Nephron progenitor cell (in vitro differentiated cells): ENCODE measurements at regions not wholly inside any gene's neighbourhood (a gene's known extent, or its start where the extent isn't known, plus 50 kb on each side); places are given as distances from the start of the nearest gene placed in this dataset.
"Not testable (repeated sequence)": the region's sequence is repeated elsewhere in the genome, so short reads cannot be mapped to it uniquely, and the experiment has no call there.

Experiments
- DNase-seq: peaks from one replicate; pipeline ENCODE4 v3.0.0; 2021
- H3K27ac Mint-ChIP-seq: 2 replicates; pipeline ENCODE4 v1.8.0; 2021; ENCODE audit warnings: mild to moderate bottlenecking, moderate library complexity, mixed read lengths
- H3K27me3 Mint-ChIP-seq: 2 replicates; pipeline ENCODE4 v1.8.0; 2021; ENCODE audit warnings: mild to moderate bottlenecking, low read depth, mixed read lengths; ENCODE audit not compliant: poor library complexity
- H3K36me3 Mint-ChIP-seq: 2 replicates; pipeline ENCODE4 v1.8.0; 2021; ENCODE audit warnings: low read depth, mixed read lengths
- H3K4me1 Mint-ChIP-seq: 2 replicates; pipeline ENCODE4 v1.8.0; 2021; ENCODE audit warnings: mixed read lengths
- H3K4me3 Mint-ChIP-seq: 2 replicates; pipeline ENCODE4 v1.8.0; 2021; ENCODE audit warnings: mild to moderate bottlenecking, moderate library complexity, mixed read lengths
- H3K9me3 Mint-ChIP-seq: 2 replicates; pipeline ENCODE4 v1.8.0; 2021; ENCODE audit warnings: mild to moderate bottlenecking, moderate library complexity, mixed read lengths
- CTCF ChIP-seq: fragments of 200-600 bp; sonication (generic); IDR thresholded peaks from 2 replicates; pipeline ENCODE4 v1.5.0; 2021; ENCODE audit warnings: antibody characterized with exemption

- Mint-ChIP-seq H3K27me3 (no peaks in the 10 kb centered on the region), H3K36me3 (no peaks in the 10 kb centered on the region), H3K9me3 (no peaks in the 10 kb centered on the region), H3K27ac (no peak overlapping the region), H3K4me3 (no peak overlapping the region), H3K4me1 (no peaks in the 10 kb centered on the region)
- no peak for DNase-seq
- TF ChIP-seq CTCF: no peak
These were observed 1966.0 kb downstream of the PCDH7 start for GRCh38 chr4:32686123-32686522.

- Mint-ChIP-seq H3K4me1 (no peaks in the 10 kb centered on the region), H3K27me3 (no peaks in the 10 kb centered on the region), H3K36me3 (no peaks in the 10 kb centered on the region), H3K9me3 (no peaks in the 10 kb centered on the region), H3K27ac (no peak overlapping the region), H3K4me3 (no peak overlapping the region)
- no peak for DNase-seq
- no peak for TF ChIP-seq CTCF
These were observed 1969.3 kb downstream of the PCDH7 start for GRCh38 chr4:32689518-32689917.

- no peaks in the 10 kb centered on the region for H3K9me3 Mint-ChIP-seq
- TF ChIP-seq CTCF: no peak
- H3K4me3 Mint-ChIP-seq: no peak overlapping the region
- DNase-seq: no peak
- H3K27me3 Mint-ChIP-seq: no peaks in the 10 kb centered on the region
- no peak overlapping the region for H3K27ac Mint-ChIP-seq
- no peaks in the 10 kb centered on the region for H3K36me3 Mint-ChIP-seq
- H3K4me1 Mint-ChIP-seq: no peaks in the 10 kb centered on the region
These were observed 1977.2 kb downstream of the PCDH7 start for GRCh38 chr4:32697281-32697814.

- H3K27ac Mint-ChIP-seq: no peak overlapping the region
These were observed 1980.7 kb downstream of the PCDH7 start for GRCh38 chr4:32700838-32701237.

GRCh38 chr4:32706893-32707292 is 1986.7 kb downstream of the PCDH7 start:
- no peak overlapping the region for H3K4me3 Mint-ChIP-seq
- H3K36me3 Mint-ChIP-seq: no peaks in the 10 kb centered on the region
- H3K4me1 Mint-ChIP-seq: no peaks in the 10 kb centered on the region
- no peak overlapping the region for H3K27ac Mint-ChIP-seq
- no peaks in the 10 kb centered on the region for H3K27me3 Mint-ChIP-seq
- no peak for DNase-seq
- no peak for TF ChIP-seq CTCF
- no peaks in the 10 kb centered on the region for H3K9me3 Mint-ChIP-seq

More at GRCh38 chr4:32700838-32701237, 1980.7 kb downstream of the PCDH7 start:
- Mint-ChIP-seq H3K4me1 (no peaks in the 10 kb centered on the region), H3K9me3 (no peaks in the 10 kb centered on the region), H3K36me3 (no peaks in the 10 kb centered on the region), H3K27me3 (no peaks in the 10 kb centered on the region), H3K4me3 (no peak overlapping the region)
- DNase-seq: no peak
- TF ChIP-seq CTCF: no peak

GRCh38 chr4:32716090-32716620 is 1996.0 kb downstream of the PCDH7 start:
- not testable (repeated sequence) for H3K4me3 Mint-ChIP-seq, H3K36me3 Mint-ChIP-seq

More at GRCh38 chr4:32716090-32716620, 1996.0 kb downstream of the PCDH7 start:
- H3K27ac Mint-ChIP-seq, H3K4me1 Mint-ChIP-seq, H3K9me3 Mint-ChIP-seq, DNase-seq, H3K27me3 Mint-ChIP-seq: not testable (repeated sequence)
